Upper lobe of left lung (tissue), 6 donors: ENCODE measurements at regions not wholly inside any gene's neighbourhood (a gene's known extent, or its start where the extent isn't known, plus 50 kb on each side); places are given as distances from the start of the nearest gene placed in this dataset.

Source experiments
- ATAC-seq, 2 donors: fragments of 200-7000 bp; cut with Tn5 transposase; one replicate each; pipeline ENCODE4 v1.9.1; 2022; ENCODE audit warnings: mild to moderate bottlenecking in 2 of 2, moderate library complexity in 2 of 2; ENCODE audit not compliant: low FRiP score in 2 of 2
- DNase-seq, 2 donors: peaks; one replicate each; pipeline ENCODE4 v3.0.0-alpha.2; 2019 to 2020
- H3K27ac ChIP-seq, 4 donors: fragments of 200-600 bp; sonication (generic); one replicate each; pipeline ENCODE4 v1.5.1; 2016 to 2019
- H3K27me3 ChIP-seq, 4 donors: fragments of 200-600 bp; sonication (generic); one replicate each; pipeline ENCODE4 v1.5.1; 2017 to 2019
- H3K36me3 ChIP-seq, 4 donors: fragments of 200-600 bp; sonication (generic); one replicate each; pipeline ENCODE4 v1.5.1; 2016 to 2019
- H3K4me1 ChIP-seq, 4 donors: fragments of 200-600 bp; sonication (generic); one replicate each; pipeline ENCODE4 v1.5.1; 2018 to 2019
- H3K4me3 ChIP-seq, 4 donors: fragments of 200-600 bp; sonication (generic); one replicate each; pipeline ENCODE4 v1.5.1; 2017 to 2019; ENCODE audit warnings: mild to moderate bottlenecking in 2 of 4, moderate library complexity in 1 of 4
- H3K9me3 ChIP-seq, 4 donors: fragments of 200-600 bp; sonication (generic); one replicate each; pipeline ENCODE4 v1.5.1; 2018 to 2019
- EP300 ChIP-seq, 4 donors: sonication (generic); formaldehyde crosslinking; IDR thresholded peaks; one replicate each; pipeline ENCODE4 v1.5.1; 2017; ENCODE audit warnings: antibody characterized with exemption in 4 of 4, control low read depth in 2 of 4
- POLR2A ChIP-seq, 4 donors: fragments of 450-650 bp; IDR thresholded peaks; one replicate each; pipeline ENCODE4 v1.5.1; 2016 to 2017; ENCODE audit warnings: antibody characterized with exemption in 4 of 4, mild to moderate bottlenecking in 2 of 4
- POLR2AphosphoS5 ChIP-seq, 2 donors: sonication (generic); formaldehyde crosslinking; IDR thresholded peaks; one replicate each; pipeline ENCODE4 v1.5.1; 2017; ENCODE audit warnings: antibody characterized with exemption in 2 of 2
- WGBS, 2 donors: methylation state at CpG; one replicate each; pipeline ENCODE4 v1.1.5; 2017 to 2018; 5-methylcytosine and 5-hydroxymethylcytosine counted together
- TF ChIP-seq, protein P1 (sequence below), 6 experiments: fragments of 450-650 bp in 4 of 6; fragments of 200-600 bp in 2 of 6; sonication (generic) in 2 of 6; IDR thresholded peaks; one replicate each; pipeline ENCODE4 v1.5.1; 2016 to 2019; ENCODE audit warnings: antibody characterized with exemption in 6 of 6
- donor health status: DM: no; HTN: no; CAD: no; lungs with moderate emphysema.
- donor health status: DM: no; HTN: yes; CAD: no; lungs with severe emphysema.

DNA sequence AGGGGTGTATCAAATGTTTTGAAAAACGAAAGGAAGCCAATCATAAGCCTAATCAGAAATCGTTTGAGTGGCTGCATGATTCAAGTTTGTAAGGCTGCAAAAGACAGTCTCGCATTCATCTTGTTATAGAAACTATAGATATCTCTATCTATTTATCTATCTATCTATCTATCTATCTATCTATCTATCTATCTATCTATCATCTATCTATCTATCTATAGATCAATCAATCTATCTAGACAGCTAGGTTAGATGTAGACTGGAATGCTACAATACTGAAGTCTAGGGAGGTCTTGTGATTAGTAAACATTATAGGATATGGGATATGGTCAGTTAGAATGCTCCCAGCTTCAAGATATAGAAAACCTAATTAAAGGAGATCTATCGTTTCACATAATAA lies 52.2 kb upstream of the BTG1 start:
- Histone ChIP-seq H3K36me3 (no peaks in the 10 kb centered on the region), H3K4me3 (no peak overlapping the region), H3K27me3 (no peaks in the 10 kb centered on the region), H3K4me1 (no peaks in the 10 kb centered on the region), H3K27ac (no peak overlapping the region), H3K9me3 (no peaks in the 10 kb centered on the region)
- no peak for DNase-seq
- ATAC-seq, result no peak
- WGBS, 2 donors, result 95 to 97% methylated on average over 4 of the region's 4 CpGs
- TF ChIP-seq POLR2A (IDR thresholded peaks at IDR 0.05), result no peak
- no peak for TF ChIP-seq EP300 (IDR thresholded peaks at IDR 0.05)
- TF ChIP-seq, protein P1, sequence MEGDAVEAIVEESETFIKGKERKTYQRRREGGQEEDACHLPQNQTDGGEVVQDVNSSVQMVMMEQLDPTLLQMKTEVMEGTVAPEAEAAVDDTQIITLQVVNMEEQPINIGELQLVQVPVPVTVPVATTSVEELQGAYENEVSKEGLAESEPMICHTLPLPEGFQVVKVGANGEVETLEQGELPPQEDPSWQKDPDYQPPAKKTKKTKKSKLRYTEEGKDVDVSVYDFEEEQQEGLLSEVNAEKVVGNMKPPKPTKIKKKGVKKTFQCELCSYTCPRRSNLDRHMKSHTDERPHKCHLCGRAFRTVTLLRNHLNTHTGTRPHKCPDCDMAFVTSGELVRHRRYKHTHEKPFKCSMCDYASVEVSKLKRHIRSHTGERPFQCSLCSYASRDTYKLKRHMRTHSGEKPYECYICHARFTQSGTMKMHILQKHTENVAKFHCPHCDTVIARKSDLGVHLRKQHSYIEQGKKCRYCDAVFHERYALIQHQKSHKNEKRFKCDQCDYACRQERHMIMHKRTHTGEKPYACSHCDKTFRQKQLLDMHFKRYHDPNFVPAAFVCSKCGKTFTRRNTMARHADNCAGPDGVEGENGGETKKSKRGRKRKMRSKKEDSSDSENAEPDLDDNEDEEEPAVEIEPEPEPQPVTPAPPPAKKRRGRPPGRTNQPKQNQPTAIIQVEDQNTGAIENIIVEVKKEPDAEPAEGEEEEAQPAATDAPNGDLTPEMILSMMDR (IDR thresholded peaks at IDR 0.05), result no peak
- TF ChIP-seq POLR2AphosphoS5 (IDR thresholded peaks at IDR 0.05), result no peak

GRCh38 chr12:92196368-92196767 lies 50.7 kb upstream of the BTG1 start:
- DNase-seq, result no peak
- no peaks in the 10 kb centered on the region for H3K36me3 ChIP-seq
- H3K9me3 ChIP-seq, result no peaks in the 10 kb centered on the region
- no peak overlapping the region for H3K27ac ChIP-seq
- H3K4me3 ChIP-seq, result no peak overlapping the region
- 98% methylated on average over 1 of the region's 1 CpG for WGBS, 2 donors
- H3K27me3 ChIP-seq, result no peaks in the 10 kb centered on the region
- H3K4me1 ChIP-seq, result no peaks in the 10 kb centered on the region
- TF ChIP-seq POLR2AphosphoS5 (IDR thresholded peaks at IDR 0.05) (no peak), EP300 (IDR thresholded peaks at IDR 0.05) (no peak), POLR2A (IDR thresholded peaks at IDR 0.05) (no peak)
- TF ChIP-seq, protein P1 (IDR thresholded peaks at IDR 0.05), result no peak
- no peak for ATAC-seq
